Activated naive CD8-positive, alpha-beta T cell treated with anti-CD3 and anti-CD28 coated beads, Interleukin-2, amount 10 ng/mL, durations not matched to agents 7 days and 5 days (primary cell): ENCODE measurements at regions not wholly inside any gene's neighbourhood (a gene's known extent, or its start where the extent isn't known, plus 50 kb on each side); places are given as distances from the start of the nearest gene placed in this dataset.

Experiments used
- ATAC-seq: fragments of 150-1000 bp; cut with Tn5 transposase; one replicate; pipeline ENCODE4 v1.10.0; 2021; ENCODE audit warnings: low read depth, moderate library complexity
- POLR2A ChIA-PET: fragments of 350-600 bp; sonication (Branson Sonifier 250); formaldehyde crosslinking; loops from one replicate; lab custom pipeline; 2021; ENCODE audit warnings: antibody characterized with exemption; lab: Charles Lee
- DNase-seq: peaks from one replicate; pipeline ENCODE4 v3.0.0; 2021
- H3K27ac Mint-ChIP-seq: one replicate; pipeline ENCODE4 v1.8.0; 2022; ENCODE audit warnings: mild to moderate bottlenecking, mixed read lengths
- H3K27me3 Mint-ChIP-seq: one replicate; pipeline ENCODE4 v1.8.0; 2022; ENCODE audit warnings: mild to moderate bottlenecking, moderate library complexity, mixed read lengths
- H3K36me3 Mint-ChIP-seq: one replicate; pipeline ENCODE4 v1.8.0; 2021; ENCODE audit warnings: mild to moderate bottlenecking, mixed read lengths
- H3K4me1 Mint-ChIP-seq: one replicate; pipeline ENCODE4 v1.8.0; 2021; ENCODE audit warnings: mixed read lengths
- H3K4me3 Mint-ChIP-seq: one replicate; pipeline ENCODE4 v1.8.0; 2022; ENCODE audit warnings: mild to moderate bottlenecking, moderate library complexity, mixed read lengths
- H3K9me3 Mint-ChIP-seq: one replicate; pipeline ENCODE4 v1.8.0; 2021; ENCODE audit warnings: mixed read lengths

GRCh38 chr12:60465060-60465459 lies 869.2 kb downstream of the SLC16A7 start:
- no peak for ATAC-seq
- POLR2A ChIA-PET, result no interaction called here
- Mint-ChIP-seq H3K4me3 (no peak overlapping the region), H3K36me3 (no peaks in the 10 kb centered on the region), H3K9me3 (no peaks in the 10 kb centered on the region), H3K27ac (no peak overlapping the region), H3K27me3 (no peaks in the 10 kb centered on the region), H3K4me1 (no peaks in the 10 kb centered on the region)
- DNase-seq, result no peak

DNA sequence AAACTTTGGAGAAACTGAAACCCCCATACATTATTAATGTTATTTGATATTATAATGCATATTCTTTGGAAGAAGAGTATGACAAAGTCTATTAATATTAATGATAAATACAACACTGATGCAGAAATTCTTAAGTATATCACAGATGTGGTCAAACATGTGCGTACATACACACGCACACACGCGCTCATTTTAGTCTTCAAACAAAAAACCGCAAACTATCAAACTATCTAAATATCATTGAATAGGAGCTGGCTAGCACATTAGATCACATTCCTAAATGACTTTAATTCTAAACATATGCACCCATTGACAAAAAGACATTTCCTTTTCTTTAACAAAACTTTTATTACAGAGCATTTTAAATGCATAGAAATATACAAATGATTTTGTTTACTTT lies 872.7 kb downstream of the SLC16A7 start:
- Mint-ChIP-seq H3K27me3 (no peaks in the 10 kb centered on the region), H3K4me1 (no peaks in the 10 kb centered on the region), H3K27ac (no peak overlapping the region), H3K9me3 (no peaks in the 10 kb centered on the region), H3K36me3 (no peaks in the 10 kb centered on the region), H3K4me3 (no peak overlapping the region)
- POLR2A ChIA-PET, result no interaction called here
- DNase-seq (no peak), ATAC-seq (no peak)

GRCh38 chr12:60475825-60476224 lies 880.0 kb downstream of the SLC16A7 start:
- Mint-ChIP-seq H3K4me3 (no peak overlapping the region), H3K4me1 (no peaks in the 10 kb centered on the region), H3K27me3 (no peaks in the 10 kb centered on the region), H3K9me3 (no peaks in the 10 kb centered on the region), H3K36me3 (no peaks in the 10 kb centered on the region), H3K27ac (no peak overlapping the region)
- DNase-seq (no peak), ATAC-seq (no peak)
- POLR2A ChIA-PET, result no interaction called here

- POLR2A ChIA-PET, result no interaction called here
Measured at GRCh38 chr12:60487284-60487683, 891.5 kb downstream of the SLC16A7 start.

DNA sequence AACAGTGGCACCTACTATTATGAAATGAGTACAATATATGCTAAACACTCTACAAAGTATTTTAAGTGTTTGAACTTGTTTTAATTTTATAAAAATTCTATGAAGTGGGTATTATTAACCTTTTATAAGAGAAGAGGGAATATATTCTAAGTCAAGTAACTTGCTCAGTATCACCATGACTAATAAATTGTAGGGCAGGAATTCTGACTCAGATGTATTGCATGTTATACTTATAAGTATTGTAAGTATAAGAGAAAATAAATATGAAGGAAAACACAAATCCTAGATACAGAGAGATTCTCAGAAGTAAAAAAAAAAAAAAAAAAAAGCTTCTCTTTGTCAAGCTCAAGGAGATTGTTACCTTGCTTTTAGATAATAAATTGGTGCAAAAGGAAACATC lies 893.2 kb downstream of the SLC16A7 start:
- DNase-seq (no peak), ATAC-seq (no peak)
- no peaks in the 10 kb centered on the region for H3K9me3 Mint-ChIP-seq
- POLR2A ChIA-PET, result no interaction called here
- no peak overlapping the region for H3K27ac Mint-ChIP-seq
- H3K4me1 Mint-ChIP-seq, result no peaks in the 10 kb centered on the region
- no peaks in the 10 kb centered on the region for H3K36me3 Mint-ChIP-seq
- H3K4me3 Mint-ChIP-seq, result no peak overlapping the region
- H3K27me3 Mint-ChIP-seq, result no peaks in the 10 kb centered on the region

More at GRCh38 chr12:60487284-60487683, 891.5 kb downstream of the SLC16A7 start:
- ATAC-seq, result no peak
- H3K9me3 Mint-ChIP-seq, result no peaks in the 10 kb centered on the region
- no peaks in the 10 kb centered on the region for H3K27me3 Mint-ChIP-seq
- H3K4me1 Mint-ChIP-seq, result no peaks in the 10 kb centered on the region
- no peak overlapping the region for H3K27ac Mint-ChIP-seq
- no peak for DNase-seq
- no peak overlapping the region for H3K4me3 Mint-ChIP-seq
- no peaks in the 10 kb centered on the region for H3K36me3 Mint-ChIP-seq

DNA sequence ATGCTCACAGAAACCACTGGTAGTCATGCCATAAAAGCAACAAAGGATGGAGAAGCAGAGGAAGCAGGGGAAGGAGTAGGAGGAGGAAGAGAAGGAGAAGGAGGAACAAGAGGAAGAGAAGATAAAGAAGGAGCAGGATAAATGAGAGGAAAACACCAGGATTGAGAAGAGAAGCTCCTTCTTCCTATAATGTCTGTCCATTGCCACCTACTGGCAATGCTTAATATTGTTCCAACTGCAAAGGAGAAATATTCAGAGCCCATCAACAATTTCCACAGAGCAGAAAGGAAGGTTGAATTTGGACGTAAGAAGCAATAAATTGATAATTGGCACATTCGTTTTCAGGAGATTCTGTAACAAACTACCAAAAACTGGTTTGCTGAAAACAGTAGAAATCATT lies 898.4 kb downstream of the SLC16A7 start:
- ATAC-seq (no peak), DNase-seq (no peak)
- Mint-ChIP-seq H3K4me1 (no peaks in the 10 kb centered on the region), H3K27ac (no peak overlapping the region), H3K27me3 (no peaks in the 10 kb centered on the region), H3K9me3 (peaks cover 2% of the 10 kb centered on the region), H3K4me3 (no peak overlapping the region), H3K36me3 (no peaks in the 10 kb centered on the region)
- POLR2A ChIA-PET, result no interaction called here

- POLR2A ChIA-PET, result no interaction called here
- ATAC-seq (no peak), DNase-seq (no peak)
- Mint-ChIP-seq H3K27me3 (no peaks in the 10 kb centered on the region), H3K36me3 (no peaks in the 10 kb centered on the region), H3K4me3 (no peak overlapping the region), H3K9me3 (peaks cover 2% of the 10 kb centered on the region), H3K27ac (no peak overlapping the region), H3K4me1 (no peaks in the 10 kb centered on the region)
Measured at GRCh38 chr12:60498656-60499055, 902.8 kb downstream of the SLC16A7 start.

DNA sequence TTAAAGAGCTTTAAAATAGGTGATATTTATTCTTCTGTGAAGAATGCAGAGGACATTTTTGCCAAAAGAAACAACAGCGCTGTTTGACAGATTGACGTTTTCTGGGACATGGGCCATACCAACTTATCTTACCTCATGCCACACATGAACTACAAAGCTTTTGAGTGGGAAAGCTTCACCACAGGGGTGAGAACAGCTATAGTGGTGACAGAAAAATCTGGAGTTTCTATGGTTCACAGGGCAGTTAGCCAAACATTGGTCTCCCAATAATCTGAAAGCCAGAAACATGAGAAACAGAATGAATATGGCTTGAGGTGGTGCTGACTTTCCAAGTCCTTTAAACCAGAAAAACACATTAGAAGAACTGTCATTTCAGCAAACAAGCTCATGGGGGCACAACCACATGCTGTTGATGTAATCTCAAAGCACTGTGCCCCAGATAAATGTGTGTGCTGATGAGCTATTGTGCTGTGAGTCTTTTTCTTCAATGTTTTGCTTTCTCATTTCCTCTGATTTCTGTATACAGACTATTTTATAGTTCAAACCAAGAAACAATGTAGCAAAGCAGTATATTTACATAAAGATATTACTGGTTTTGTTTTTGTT lies 905.4 kb downstream of the SLC16A7 start:
- no peaks in the 10 kb centered on the region for H3K4me1 Mint-ChIP-seq
- ATAC-seq (no peak), DNase-seq (no peak)
- H3K27me3 Mint-ChIP-seq, result no peaks in the 10 kb centered on the region
- no peak overlapping the region for H3K4me3 Mint-ChIP-seq
- no peaks in the 10 kb centered on the region for H3K36me3 Mint-ChIP-seq
- H3K27ac Mint-ChIP-seq, result no peak overlapping the region
- POLR2A ChIA-PET, result no interaction called here
- H3K9me3 Mint-ChIP-seq, result peaks cover 2% of the 10 kb centered on the region

DNA sequence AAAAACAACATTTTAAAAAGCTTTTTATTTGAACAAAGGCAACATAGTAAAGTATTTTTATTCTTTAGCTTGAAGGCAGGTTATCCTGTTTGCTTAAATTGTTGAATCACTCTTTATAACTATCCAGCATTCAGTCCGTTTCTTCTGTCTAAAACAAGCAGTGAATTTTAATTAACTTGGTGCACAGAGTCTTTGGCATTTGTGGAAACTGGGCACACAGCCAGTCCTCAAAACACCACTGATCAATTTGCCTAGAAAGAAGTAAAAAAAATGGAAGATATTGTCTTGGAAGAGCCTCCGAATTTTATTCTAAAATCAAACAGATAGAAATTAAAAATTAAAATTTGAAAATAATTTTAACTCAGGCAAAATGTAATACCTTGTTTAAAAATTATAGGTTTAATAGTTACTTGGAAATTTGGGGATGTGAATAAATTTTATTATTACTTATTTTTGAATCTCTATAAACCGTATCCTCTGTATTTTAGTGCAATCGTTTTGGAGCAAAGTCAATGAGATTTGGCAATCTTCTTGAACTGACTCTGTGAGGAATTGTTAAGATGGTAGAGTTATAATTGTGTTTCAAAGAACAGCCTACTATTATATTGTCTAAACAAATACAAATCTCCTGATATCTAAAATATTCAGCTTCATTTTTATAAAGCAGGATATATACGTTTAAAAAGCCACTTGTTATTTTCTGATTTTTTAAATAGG lies 927.0 kb downstream of the SLC16A7 start:
- no peaks in the 10 kb centered on the region for H3K36me3 Mint-ChIP-seq
- POLR2A ChIA-PET, result no interaction called here
- H3K4me1 Mint-ChIP-seq, result no peaks in the 10 kb centered on the region
- H3K27ac Mint-ChIP-seq, result no peak overlapping the region
- no peaks in the 10 kb centered on the region for H3K27me3 Mint-ChIP-seq
- DNase-seq (no peak), ATAC-seq (no peak)
- peaks cover 1% of the 10 kb centered on the region for H3K9me3 Mint-ChIP-seq
- H3K4me3 Mint-ChIP-seq, result no peak overlapping the region

DNA sequence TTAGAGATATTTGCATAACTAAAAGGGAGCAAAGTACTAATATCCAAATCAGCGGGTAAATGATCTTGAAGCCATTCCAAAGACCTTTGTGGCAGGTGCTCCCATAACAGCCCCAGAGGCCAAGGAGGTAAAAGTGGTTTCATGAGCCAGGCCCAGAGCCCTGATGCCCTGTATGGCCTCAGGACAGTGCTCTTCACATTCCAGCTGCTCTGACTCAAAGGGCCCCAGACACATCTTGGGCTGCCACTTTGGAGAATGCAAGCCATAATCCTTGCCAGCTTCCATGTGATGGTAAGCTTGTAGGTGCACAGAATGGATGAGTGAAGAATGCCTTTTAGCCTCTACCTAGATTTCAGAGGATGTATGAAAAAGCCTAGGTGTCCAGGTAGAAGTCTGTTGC lies 933.4 kb downstream of the SLC16A7 start:
- no peaks in the 10 kb centered on the region for H3K36me3 Mint-ChIP-seq
- H3K27me3 Mint-ChIP-seq, result no peaks in the 10 kb centered on the region
- H3K27ac Mint-ChIP-seq, result no peak overlapping the region
- DNase-seq (no peak), ATAC-seq (no peak)
- H3K4me3 Mint-ChIP-seq, result no peak overlapping the region
- POLR2A ChIA-PET, result no interaction called here
- H3K4me1 Mint-ChIP-seq, result no peaks in the 10 kb centered on the region
- H3K9me3 Mint-ChIP-seq, result no peaks in the 10 kb centered on the region

GRCh38 chr12:60529723-60530122 lies 933.9 kb downstream of the SLC16A7 start:
- no peaks in the 10 kb centered on the region for H3K9me3 Mint-ChIP-seq
- H3K27ac Mint-ChIP-seq, result no peak overlapping the region
- ATAC-seq (no peak), DNase-seq (no peak)
- no peaks in the 10 kb centered on the region for H3K36me3 Mint-ChIP-seq
- no peak overlapping the region for H3K4me3 Mint-ChIP-seq
- H3K4me1 Mint-ChIP-seq, result no peaks in the 10 kb centered on the region
- no peaks in the 10 kb centered on the region for H3K27me3 Mint-ChIP-seq
- POLR2A ChIA-PET, result no interaction called here

- POLR2A ChIA-PET, result no interaction called here
- ATAC-seq, result no peak
- no peak overlapping the region for H3K27ac Mint-ChIP-seq
- H3K4me1 Mint-ChIP-seq, result no peaks in the 10 kb centered on the region
- no peak overlapping the region for H3K4me3 Mint-ChIP-seq
- DNase-seq, result no peak
- peaks cover 1% of the 10 kb centered on the region for H3K9me3 Mint-ChIP-seq
- H3K36me3 Mint-ChIP-seq, result no peaks in the 10 kb centered on the region
- H3K27me3 Mint-ChIP-seq, result no peaks in the 10 kb centered on the region
Measured at GRCh38 chr12:60535363-60535762, 939.5 kb downstream of the SLC16A7 start.

DNA sequence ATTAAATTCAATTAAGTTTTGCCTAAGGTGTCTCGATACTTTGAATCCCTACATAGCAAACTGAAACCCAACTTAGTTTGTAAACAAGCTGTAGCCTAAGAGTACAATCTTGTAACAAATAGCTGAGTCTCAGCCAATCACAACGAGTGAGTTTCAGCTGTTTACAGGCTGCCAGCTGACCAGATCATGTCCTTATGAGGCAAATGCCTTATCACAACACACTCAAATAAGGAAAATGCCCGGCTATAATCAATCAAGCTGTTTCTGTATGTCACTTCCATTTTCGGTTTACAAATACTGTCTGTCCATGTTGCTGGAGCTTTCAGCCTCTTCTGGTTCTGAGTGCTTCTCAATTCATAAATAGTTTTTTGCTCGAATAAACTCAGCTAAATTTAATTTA lies 943.8 kb downstream of the SLC16A7 start:
- no peak for DNase-seq
- Mint-ChIP-seq H3K4me1 (no peaks in the 10 kb centered on the region), H3K27me3 (no peaks in the 10 kb centered on the region), H3K27ac (no peak overlapping the region), H3K9me3 (peaks cover 1% of the 10 kb centered on the region), H3K4me3 (no peak overlapping the region), H3K36me3 (no peaks in the 10 kb centered on the region)
- POLR2A ChIA-PET, result no interaction called here
- ATAC-seq, result no peak

DNA sequence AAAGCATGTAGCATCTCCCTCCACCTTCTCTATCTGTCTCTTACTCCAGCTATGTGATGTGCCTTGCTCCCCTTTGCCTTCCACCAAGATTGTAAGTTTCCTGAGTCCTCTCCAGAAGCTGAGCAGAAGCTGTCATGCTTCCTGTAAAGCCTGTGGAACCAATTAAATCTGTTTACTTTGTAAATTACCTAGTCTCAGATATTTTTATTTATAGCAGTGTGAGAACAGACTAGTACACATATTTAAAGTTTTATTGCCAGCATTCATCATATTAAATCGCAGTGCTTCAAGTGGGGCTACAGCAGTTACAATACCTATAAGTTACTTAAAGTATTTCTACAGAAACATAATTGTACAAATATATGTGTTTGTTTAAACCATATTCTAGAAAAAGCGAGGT lies 973.1 kb downstream of the SLC16A7 start:
- Mint-ChIP-seq H3K4me3 (no peak overlapping the region), H3K4me1 (no peaks in the 10 kb centered on the region), H3K9me3 (no peaks in the 10 kb centered on the region), H3K27ac (no peak overlapping the region), H3K27me3 (no peaks in the 10 kb centered on the region), H3K36me3 (no peaks in the 10 kb centered on the region)
- ATAC-seq, result no peak
- no peak for DNase-seq
- POLR2A ChIA-PET, result no interaction called here
